GM19395 (cell line): ENCODE measurements at regions not wholly inside any gene's neighbourhood (a gene's known extent, or its start where the extent isn't known, plus 50 kb on each side); places are given as distances from the start of the nearest gene placed in this dataset.
"Not testable (repeated sequence)": the region's sequence is repeated elsewhere in the genome, so short reads cannot be mapped to it uniquely, and the experiment has no call there.

Experiments
- ATAC-seq: cut with Tn5 transposase; IDR thresholded peaks from one replicate; pipeline ENCODE4 v1.9.1; 2021; ENCODE audit warnings: mild to moderate bottlenecking, moderate library complexity; ENCODE audit not compliant: unreplicated experiment

- no peak for ATAC-seq
Measured at GRCh38 chr1:93774707-93775106, 93.1 kb upstream of the BCAR3 start.

- ATAC-seq: no peak
Measured at GRCh38 chr1:93773049-93773838, 91.6 kb upstream of the BCAR3 start.

- ATAC-seq: no peak
Measured at GRCh38 chr1:93771843-93772242, 90.2 kb upstream of the BCAR3 start.

- no peak for ATAC-seq
Measured at GRCh38 chr1:93770640-93771039, 89.0 kb upstream of the BCAR3 start.

GRCh38 chr1:93769777-93770176 lies 88.1 kb upstream of the BCAR3 start:
- no peak for ATAC-seq

- ATAC-seq: no peak
Measured at GRCh38 chr1:93768380-93768863, 86.8 kb upstream of the BCAR3 start.

GRCh38 chr1:93766451-93766850 lies 84.8 kb upstream of the BCAR3 start:
- no peak for ATAC-seq

GRCh38 chr1:93765099-93765498 lies 83.5 kb upstream of the BCAR3 start:
- ATAC-seq: no peak

- ATAC-seq: no peak
Measured at GRCh38 chr1:93764366-93764750, 82.7 kb upstream of the BCAR3 start.

- no peak for ATAC-seq
Measured at GRCh38 chr1:93763704-93764365, 82.2 kb upstream of the BCAR3 start.

- no peak for ATAC-seq
Measured at GRCh38 chr1:93758842-93759515, 77.3 kb upstream of the BCAR3 start.

- no peak for ATAC-seq
Measured at GRCh38 chr1:93757256-93758036, 75.8 kb upstream of the BCAR3 start.

- ATAC-seq: no peak
Measured at GRCh38 chr1:93756657-93757056, 75.0 kb upstream of the BCAR3 start.

- not testable (repeated sequence) for ATAC-seq
Measured at GRCh38 chr1:93755251-93755715, 73.6 kb upstream of the BCAR3 start.

GRCh38 chr1:93753791-93754763 lies 72.4 kb upstream of the BCAR3 start:
- no peak for ATAC-seq

GRCh38 chr1:93751377-93752250 lies 70.0 kb upstream of the BCAR3 start:
- no peak for ATAC-seq

GRCh38 chr1:93750955-93751354 lies 69.3 kb upstream of the BCAR3 start:
- ATAC-seq: no peak

GRCh38 chr1:93749894-93750301 lies 68.3 kb upstream of the BCAR3 start:
- no peak for ATAC-seq

- ATAC-seq: no peak
Measured at GRCh38 chr1:93749487-93749886, 67.8 kb upstream of the BCAR3 start.
